Endodermal cell (in vitro differentiated cells): ENCODE measurements at regions not wholly inside any gene's neighbourhood (a gene's known extent, or its start where the extent isn't known, plus 50 kb on each side); places are given as distances from the start of the nearest gene placed in this dataset.

Experiments used
- DNase-seq: peaks from one replicate; pipeline ENCODE4 v3.0.0-alpha.2; 2017
- H3K27ac ChIP-seq: 2 replicates; pipeline ENCODE4 v1.5.1; 2013; ENCODE audit warnings: mild to moderate bottlenecking, low read depth, low read length, moderate library complexity
- H3K27me3 ChIP-seq: 2 replicates; pipeline ENCODE4 v1.6.1; 2013; ENCODE audit warnings: mild to moderate bottlenecking, low read length, moderate library complexity; ENCODE audit not compliant: insufficient read depth, control insufficient read depth, poor library complexity, severe bottlenecking
- H3K36me3 ChIP-seq: 2 replicates; pipeline ENCODE4 v1.7.0; 2013; ENCODE audit warnings: mild to moderate bottlenecking, low read length, moderate library complexity; ENCODE audit not compliant: control insufficient read depth, insufficient read depth
- H3K4me1 ChIP-seq: one replicate; pipeline ENCODE4 v1.7.0; 2013; ENCODE audit warnings: low read length; ENCODE audit not compliant: control insufficient read depth, insufficient read depth
- H3K4me3 ChIP-seq: 2 replicates; pipeline ENCODE4 v1.5.1; 2013; ENCODE audit warnings: mild to moderate bottlenecking, low read length, moderate library complexity
- H3K9ac ChIP-seq: 2 replicates; pipeline ENCODE4 v1.6.1; 2013; ENCODE audit warnings: mild to moderate bottlenecking, low read length, moderate library complexity; ENCODE audit not compliant: poor library complexity, severe bottlenecking; ENCODE audit errors: extremely low read depth
- H3K9me3 ChIP-seq: 2 replicates; pipeline ENCODE4 v1.6.1; 2013; ENCODE audit warnings: mild to moderate bottlenecking, low read length, moderate library complexity; ENCODE audit not compliant: control insufficient read depth
- H3K27ac Mint-ChIP-seq: 2 replicates; pipeline ENCODE4 v1.8.0; 2020; ENCODE audit warnings: mixed read lengths
- H3K27me3 Mint-ChIP-seq: 2 replicates; pipeline ENCODE4 v1.8.0; 2021; ENCODE audit warnings: mild to moderate bottlenecking, mixed read lengths; ENCODE audit not compliant: insufficient read depth
- H3K36me3 Mint-ChIP-seq: 2 replicates; pipeline ENCODE4 v1.8.0; 2020; ENCODE audit warnings: low read depth, mixed read lengths
- H3K4me1 Mint-ChIP-seq: 2 replicates; pipeline ENCODE4 v1.8.0; 2020; ENCODE audit warnings: mixed read lengths
- H3K4me3 Mint-ChIP-seq: 2 replicates; pipeline ENCODE4 v1.8.0; 2020; ENCODE audit warnings: mild to moderate bottlenecking, moderate library complexity, mixed read lengths
- H3K9me3 Mint-ChIP-seq: 2 replicates; pipeline ENCODE4 v1.8.0; 2020; ENCODE audit warnings: mild to moderate bottlenecking, mixed read lengths
- WGBS, 2 experiments: methylation state at CpG; one replicate each; pipeline versions ENCODE4 v1.1.5 to v1.1.7; 2013; ENCODE audit warnings: missing lambda C conversion rate in 2 of 2, mixed read lengths in 1 of 2; ENCODE audit not compliant: insufficient coverage in 1 of 2, insufficient read length in 1 of 2; 5-methylcytosine and 5-hydroxymethylcytosine counted together
- TF ChIP-seq, protein P1 (sequence below): fragments of 200-600 bp; sonication (generic); conservative IDR thresholded peaks from 2 replicates; pipeline ENCODE4 v1.5.0; 2021; ENCODE audit warnings: antibody characterized with exemption, mild to moderate bottlenecking

DNA sequence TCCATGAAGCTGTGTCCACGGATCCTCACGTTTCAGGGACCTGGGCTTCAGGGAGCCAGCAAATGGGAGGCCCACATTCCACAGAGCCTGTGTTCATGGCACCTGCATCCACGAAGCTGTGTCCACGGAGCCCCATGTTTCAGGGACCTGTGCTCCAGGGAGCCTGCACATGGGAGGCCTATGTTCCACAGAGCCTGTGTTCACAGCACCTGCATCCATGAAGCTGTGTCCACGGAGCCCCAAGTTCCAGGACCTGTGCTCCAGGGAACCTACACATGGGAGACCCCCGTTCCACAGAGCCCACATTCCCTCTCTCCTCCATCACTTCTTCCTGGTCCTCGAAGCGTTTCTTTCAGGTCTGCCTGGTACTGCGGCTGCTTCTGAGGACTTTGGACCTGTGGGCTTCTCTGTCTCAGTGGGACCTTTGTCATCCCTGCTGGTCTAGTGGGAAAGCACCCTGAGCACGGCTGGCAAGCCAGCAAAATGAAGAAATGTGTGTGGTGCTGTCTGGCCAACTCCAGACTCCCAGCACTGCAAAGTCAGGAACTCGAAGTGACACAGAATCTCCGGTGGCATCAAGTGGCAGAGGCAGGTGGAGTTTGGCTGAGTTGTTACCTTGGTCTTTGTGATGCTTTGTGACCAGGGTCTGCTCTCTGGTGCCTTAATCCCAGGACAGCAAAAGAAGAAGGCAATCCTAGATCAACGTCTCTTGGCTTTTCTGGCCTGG is 245.9 kb downstream of the DLL1 start:
- H3K9ac ChIP-seq, result no peak overlapping the region
- Mint-ChIP-seq H3K27me3 (no peaks in the 10 kb centered on the region), H3K4me1 (peaks cover 9% of the 10 kb centered on the region), H3K4me3 (no peak overlapping the region), H3K27ac (no peak overlapping the region), H3K9me3 (peaks cover 3% of the 10 kb centered on the region), H3K36me3 (no peaks in the 10 kb centered on the region)
- H3K4me3 ChIP-seq, result no peak overlapping the region
- no peak for DNase-seq
- WGBS, 2 experiments, result 88 to 94% methylated on average over 10 to 13 of the region's 13 CpGs
- H3K27me3 ChIP-seq, result no peaks in the 10 kb centered on the region
- H3K36me3 ChIP-seq, result no peaks in the 10 kb centered on the region
- H3K4me1 ChIP-seq, result no peaks in the 10 kb centered on the region
- TF ChIP-seq, protein P1, sequence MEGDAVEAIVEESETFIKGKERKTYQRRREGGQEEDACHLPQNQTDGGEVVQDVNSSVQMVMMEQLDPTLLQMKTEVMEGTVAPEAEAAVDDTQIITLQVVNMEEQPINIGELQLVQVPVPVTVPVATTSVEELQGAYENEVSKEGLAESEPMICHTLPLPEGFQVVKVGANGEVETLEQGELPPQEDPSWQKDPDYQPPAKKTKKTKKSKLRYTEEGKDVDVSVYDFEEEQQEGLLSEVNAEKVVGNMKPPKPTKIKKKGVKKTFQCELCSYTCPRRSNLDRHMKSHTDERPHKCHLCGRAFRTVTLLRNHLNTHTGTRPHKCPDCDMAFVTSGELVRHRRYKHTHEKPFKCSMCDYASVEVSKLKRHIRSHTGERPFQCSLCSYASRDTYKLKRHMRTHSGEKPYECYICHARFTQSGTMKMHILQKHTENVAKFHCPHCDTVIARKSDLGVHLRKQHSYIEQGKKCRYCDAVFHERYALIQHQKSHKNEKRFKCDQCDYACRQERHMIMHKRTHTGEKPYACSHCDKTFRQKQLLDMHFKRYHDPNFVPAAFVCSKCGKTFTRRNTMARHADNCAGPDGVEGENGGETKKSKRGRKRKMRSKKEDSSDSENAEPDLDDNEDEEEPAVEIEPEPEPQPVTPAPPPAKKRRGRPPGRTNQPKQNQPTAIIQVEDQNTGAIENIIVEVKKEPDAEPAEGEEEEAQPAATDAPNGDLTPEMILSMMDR, result no peak
- no peaks in the 10 kb centered on the region for H3K9me3 ChIP-seq
- H3K27ac ChIP-seq, result no peak overlapping the region

DNA sequence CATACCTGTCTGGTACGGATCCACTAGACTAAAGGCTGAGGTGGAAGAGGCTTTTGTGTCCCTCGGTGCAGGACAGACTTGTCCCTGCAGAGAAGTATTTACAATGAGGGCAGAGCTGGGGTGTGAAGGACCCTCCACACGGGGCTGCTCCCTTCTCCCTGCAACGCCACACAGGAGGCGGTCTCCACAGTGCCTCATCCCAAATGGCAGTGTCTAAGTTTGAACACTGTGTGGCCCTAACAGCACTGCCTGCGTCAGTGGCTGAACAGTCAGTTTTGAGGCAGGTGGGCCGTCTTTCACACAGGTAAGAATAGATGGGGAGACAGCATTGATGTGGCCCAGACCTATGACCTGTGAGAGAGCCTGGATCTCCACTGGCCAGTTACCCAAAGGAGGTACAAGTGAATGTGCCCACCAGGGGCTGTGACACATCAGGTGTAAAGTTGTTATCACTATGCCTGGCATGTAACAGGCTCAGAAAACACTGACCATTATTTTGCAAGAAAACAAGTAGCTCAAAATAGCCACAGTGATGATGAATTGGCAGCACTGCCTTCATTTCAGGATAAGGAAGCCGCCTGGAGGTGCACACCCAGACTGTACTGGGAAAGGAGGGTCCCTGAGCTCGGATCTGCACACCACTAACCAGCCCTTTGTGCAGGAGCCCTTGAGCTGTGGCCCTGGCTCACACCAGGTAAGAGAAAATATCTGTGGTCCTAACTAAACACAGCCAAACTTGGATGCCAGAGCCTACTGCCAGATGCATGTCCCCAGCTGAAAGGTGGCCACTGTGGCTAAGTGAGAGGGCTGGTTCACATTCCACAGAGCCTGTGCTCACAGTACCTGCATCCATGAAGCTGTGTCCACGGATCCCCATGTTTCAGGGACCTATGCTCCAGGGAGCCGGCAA is 246.7 kb downstream of the DLL1 start:
- H3K4me3 Mint-ChIP-seq, result no peak overlapping the region
- Histone ChIP-seq H3K27ac (no peak overlapping the region), H3K4me3 (no peak overlapping the region), H3K27me3 (no peaks in the 10 kb centered on the region), H3K9ac (no peak overlapping the region), H3K9me3 (no peaks in the 10 kb centered on the region), H3K4me1 (no peaks in the 10 kb centered on the region), H3K36me3 (no peaks in the 10 kb centered on the region)
- H3K27ac Mint-ChIP-seq, result no peak overlapping the region
- 92 to 94% methylated on average over 7 to 11 of the region's 11 CpGs for WGBS, 2 experiments
- peaks cover 13% of the 10 kb centered on the region for H3K4me1 Mint-ChIP-seq
- no peaks in the 10 kb centered on the region for H3K27me3 Mint-ChIP-seq
- TF ChIP-seq, protein P1, result peak; percentile 11
- no peaks in the 10 kb centered on the region for H3K36me3 Mint-ChIP-seq
- peaks cover 3% of the 10 kb centered on the region for H3K9me3 Mint-ChIP-seq
- no peak for DNase-seq

DNA sequence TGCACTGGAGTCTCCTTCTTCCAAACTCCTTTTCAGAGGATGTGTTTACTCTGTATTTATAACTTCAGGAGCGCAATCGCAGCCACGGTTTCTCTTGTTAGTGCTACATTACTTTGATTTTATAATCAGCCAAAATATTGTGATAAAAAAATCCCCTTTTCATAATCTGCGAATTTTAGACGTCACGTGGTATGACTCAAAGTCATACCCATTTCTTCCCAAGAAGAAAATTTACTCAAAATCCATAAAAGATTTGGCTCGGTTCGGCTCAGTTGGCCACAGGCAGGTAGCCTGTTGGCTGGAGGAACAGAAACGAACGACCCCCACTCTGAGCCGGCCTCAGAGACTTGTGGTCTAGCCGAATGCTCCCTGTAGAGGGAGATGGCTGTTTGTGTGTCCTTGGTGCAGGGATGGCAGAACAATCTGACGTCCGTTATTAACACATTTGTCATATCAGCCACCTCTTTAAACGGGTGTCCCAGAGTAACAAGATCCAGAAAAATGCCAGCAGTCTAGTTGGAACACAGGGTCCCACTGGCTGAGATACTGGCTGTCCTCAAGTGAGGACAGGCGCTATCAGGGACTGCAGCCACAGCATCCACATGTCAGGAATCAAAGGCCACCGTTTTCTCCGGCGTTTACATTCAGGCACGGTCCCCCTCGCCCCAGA is 247.6 kb downstream of the DLL1 start:
- H3K9ac ChIP-seq, result no peak overlapping the region
- Mint-ChIP-seq H3K4me3 (no peak overlapping the region), H3K36me3 (no peaks in the 10 kb centered on the region), H3K27me3 (no peaks in the 10 kb centered on the region), H3K4me1 (peaks cover 18% of the 10 kb centered on the region), H3K27ac (no peak overlapping the region), H3K9me3 (peaks cover 3% of the 10 kb centered on the region)
- 94 to 96% methylated on average over 13 to 21 of the region's 21 CpGs for WGBS, 2 experiments
- no peaks in the 10 kb centered on the region for H3K9me3 ChIP-seq
- H3K4me3 ChIP-seq, result no peak overlapping the region
- H3K4me1 ChIP-seq, result no peaks in the 10 kb centered on the region
- no peaks in the 10 kb centered on the region for H3K36me3 ChIP-seq
- no peak overlapping the region for H3K27ac ChIP-seq
- DNase-seq, result no peak
- TF ChIP-seq, protein P1, result no peak
- H3K27me3 ChIP-seq, result no peaks in the 10 kb centered on the region
